AG04449 (cell line): ENCODE measurements at regions not wholly inside any gene's neighbourhood (a gene's known extent, or its start where the extent isn't known, plus 50 kb on each side); places are given as distances from the start of the nearest gene placed in this dataset.

Source experiments
- CTCF ChIA-PET: fragments of 350-600 bp; formaldehyde crosslinking; extraction: SDS; loops from one replicate; lab custom pipeline; 2021; ENCODE audit warnings: antibody characterized with exemption; lab: Yijun Ruan, JAX
- POLR2A ChIA-PET: fragments of 400-600, 350-600 bp; formaldehyde crosslinking; extraction: SDS; loops from one replicate; lab custom pipeline; 2020; ENCODE audit warnings: antibody characterized with exemption, inconsistent platforms; lab: Yijun Ruan, JAX
- DNase-seq: peaks from one replicate; pipeline ENCODE4 v3.0.0-alpha.2; 2010; ENCODE audit warnings: low read depth, low spot score
- H3K4me3 ChIP-seq: 2 replicates; pipeline ENCODE4 v1.5.1; 2011; ENCODE audit warnings: low read depth, mild to moderate bottlenecking, control low read depth, low read length
- CTCF ChIP-seq: IDR thresholded peaks from one replicate; pipeline ENCODE4 v1.5.1; 2011; ENCODE audit warnings: mild to moderate bottlenecking, moderate library complexity, low read length, control low read depth, inconsistent platforms; ENCODE audit not compliant: insufficient read depth; ENCODE audit errors: missing control alignments

GRCh38 chr2:120683701-120684100, 52.0 kb upstream of the GLI2 start:
- POLR2A ChIA-PET, result interaction anchor here (0.7 to 3.8 kb wide), 2 partner anchors 85 to 391 kb away, joined by 3 to 17 read pairs; no protein-coding TSS in a partner anchor
- TF ChIP-seq CTCF, result no peak
- no peak for DNase-seq
- H3K4me3 ChIP-seq, result no peak overlapping the region
- CTCF ChIA-PET, result interaction anchor here (1.1 to 23.9 kb wide), 10 partner anchors 13 to 574 kb away, joined by 3 to 767 read pairs (median 19); partner anchors contain the start of gene INHBB

DNA sequence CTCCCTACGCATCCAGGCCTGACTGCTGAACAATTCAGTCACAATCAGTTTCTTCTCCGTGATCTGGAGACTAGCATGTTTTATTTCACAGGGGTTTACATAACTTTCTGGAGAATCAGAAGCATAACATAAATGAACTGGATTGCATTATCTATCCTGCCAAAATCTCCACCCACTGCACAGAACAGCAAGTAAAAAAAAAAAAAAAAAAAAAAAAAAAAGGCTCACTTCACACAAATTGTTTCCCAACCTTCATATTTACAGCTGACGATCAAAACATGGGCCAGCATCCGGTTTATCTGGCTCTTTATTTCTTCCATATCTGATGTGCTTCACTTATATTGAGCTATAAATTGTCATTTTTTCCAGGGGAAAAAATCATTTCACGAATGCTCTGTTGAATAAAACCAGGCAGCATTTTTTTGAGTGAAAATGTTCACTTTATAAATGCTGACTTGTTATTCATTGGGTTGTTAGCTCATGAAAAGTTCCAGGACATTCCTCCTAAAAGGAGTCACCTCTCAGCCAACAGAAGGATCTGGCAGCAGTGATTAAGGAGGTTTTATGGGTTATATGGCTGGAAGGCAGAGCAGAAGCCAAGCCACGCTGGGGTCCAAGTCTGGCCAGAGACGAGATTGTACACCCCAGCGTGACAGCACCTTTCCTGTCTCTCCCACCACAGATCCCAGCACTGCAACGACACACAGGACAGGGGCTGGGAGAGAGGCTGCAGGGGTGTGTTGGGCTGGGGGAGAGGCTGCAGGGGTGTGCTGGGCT, 51.2 kb upstream of the GLI2 start:
- TF ChIP-seq CTCF, result no peak
- H3K4me3 ChIP-seq, result peak overlapping the region; percentile 10; the same call in 1 of the 2 replicates
- ChIA-PET CTCF (interaction anchor here (0.8 to 23.9 kb wide), 9 partner anchors 9 to 574 kb away, joined by 3 to 767 read pairs (median 31); partner anchors contain the start of gene INHBB), POLR2A (interaction anchor here (0.6 to 3.8 kb wide), 3 partner anchors 26 to 390 kb away, joined by 3 to 17 read pairs (median 3); no protein-coding TSS in a partner anchor)
- DNase-seq, result no peak

DNA sequence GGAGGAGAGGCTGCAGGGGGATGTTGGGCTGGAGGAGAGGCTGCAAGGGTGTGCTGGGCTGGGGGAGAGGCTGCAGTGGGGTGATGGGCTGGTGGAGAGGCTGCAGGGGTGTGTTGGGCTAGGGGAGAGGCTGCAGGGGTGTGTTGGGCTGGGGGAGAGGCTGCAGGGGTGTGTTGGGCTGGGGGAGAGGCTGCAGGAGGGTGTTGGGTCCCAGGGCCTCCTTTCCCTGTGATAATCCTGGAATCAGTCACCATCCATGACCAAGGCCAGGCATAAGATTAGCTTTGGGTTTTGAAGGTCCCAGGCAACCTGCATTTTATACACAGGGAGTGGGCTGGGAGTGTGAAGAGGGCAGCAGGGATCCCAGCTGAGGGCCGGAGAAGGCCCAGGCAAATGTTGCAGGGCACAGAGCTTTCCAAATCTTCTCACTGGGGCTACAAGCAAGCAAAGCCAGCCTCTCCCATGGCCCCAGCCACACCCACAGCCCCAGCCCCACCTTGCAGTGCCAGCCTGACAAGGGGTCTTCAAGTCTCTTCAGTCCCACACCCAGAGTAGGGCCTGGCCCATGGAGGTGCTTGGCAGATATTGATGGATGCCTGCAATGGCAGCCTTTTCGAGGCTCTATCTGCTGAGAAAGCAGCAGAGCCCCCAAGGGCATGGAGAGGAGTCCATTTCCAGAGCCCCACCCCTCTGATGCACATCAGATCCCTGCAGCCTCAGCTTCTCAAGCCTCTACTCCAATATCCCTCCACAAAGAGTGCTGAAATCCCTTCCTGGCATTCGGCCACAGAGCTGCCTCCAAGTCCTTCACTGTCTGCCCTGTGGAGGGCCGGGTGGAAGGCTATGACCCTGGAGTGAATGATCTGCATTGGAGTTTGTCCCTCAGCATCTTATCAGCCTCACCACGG, 50.3 kb upstream of the GLI2 start:
- no peak for DNase-seq
- CTCF ChIA-PET, result interaction anchor here (1.1 to 23.9 kb wide), 7 partner anchors 11 to 510 kb away, joined by 3 to 767 read pairs (median 202); partner anchors contain the start of gene INHBB
- no peak overlapping the region for H3K4me3 ChIP-seq
- TF ChIP-seq CTCF, result no peak
- POLR2A ChIA-PET, result interaction anchor here (3.8 kb wide), 1 partner anchor 390 kb away, joined by 17 read pairs; no protein-coding TSS in a partner anchor
